VCaP (cell line): ENCODE measurements at regions not wholly inside any gene's neighbourhood (a gene's known extent, or its start where the extent isn't known, plus 50 kb on each side); places are given as distances from the start of the nearest gene placed in this dataset.

Experiments used
- H3K27ac ChIP-seq: fragments of 450-650 bp; 2 replicates; pipeline ENCODE4 v1.5.1; 2017
- CTCF ChIP-seq: fragments of 450-650 bp; conservative IDR thresholded peaks from 2 replicates; pipeline ENCODE4 v1.5.1; 2017; ENCODE audit warnings: mild to moderate bottlenecking, moderate library complexity

GRCh38 chr16:85400305-85401205 is 212.6 kb upstream of the GSE1 start:
- H3K27ac ChIP-seq = no peak overlapping the region
- TF ChIP-seq CTCF = no peak

- no peak overlapping the region for H3K27ac ChIP-seq
- TF ChIP-seq CTCF = no peak
Observed at GRCh38 chr16:85401370-85401916, 211.7 kb upstream of the GSE1 start.

GRCh38 chr16:85401917-85402766 is 211.0 kb upstream of the GSE1 start:
- no peak for TF ChIP-seq CTCF
- H3K27ac ChIP-seq = no peak overlapping the region

- H3K27ac ChIP-seq = no peak overlapping the region
- no peak for TF ChIP-seq CTCF
Observed at GRCh38 chr16:85402910-85403692, 210.0 kb upstream of the GSE1 start.

- TF ChIP-seq CTCF = no peak
- H3K27ac ChIP-seq = no peak overlapping the region
Observed at GRCh38 chr16:85403693-85404092, 209.4 kb upstream of the GSE1 start.

- no peak overlapping the region for H3K27ac ChIP-seq
- TF ChIP-seq CTCF = no peak
Observed at GRCh38 chr16:85412911-85413520, 200.1 kb upstream of the GSE1 start.
